ENCODE measurements at regions not wholly inside any gene's neighbourhood (a gene's known extent, or its start where the extent isn't known, plus 50 kb on each side); places are given as distances from the start of the nearest gene placed in this dataset.

DNA sequence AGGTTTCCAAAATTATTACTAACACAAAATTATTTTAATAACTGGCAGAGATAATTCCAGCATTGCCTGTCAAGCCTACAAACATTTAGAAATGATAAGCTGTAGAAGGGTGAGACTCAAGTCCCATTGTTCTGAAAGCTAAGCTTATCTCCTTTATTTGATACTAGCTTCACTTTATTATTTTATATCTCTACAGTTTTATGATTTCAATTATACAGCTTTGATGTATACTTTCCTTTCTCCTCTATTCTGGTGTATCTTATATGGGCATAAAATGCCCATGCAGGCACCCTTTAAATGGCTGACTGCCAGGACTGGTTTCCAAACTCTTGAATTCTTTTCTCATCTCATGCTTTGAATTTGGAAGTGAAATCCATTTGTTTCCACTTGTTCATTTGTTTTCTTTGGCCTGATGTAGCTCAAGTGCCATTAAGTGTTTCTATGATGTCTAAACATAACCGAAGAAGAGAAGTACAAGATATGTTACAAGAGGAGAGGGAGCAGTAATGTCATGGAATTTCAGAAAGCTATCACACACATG, 372.1 kb upstream of the ARHGEF26 start:
- no peak for TF ChIP-seq EZH2 (IDR thresholded peaks at IDR 0.05)
- no peak for TF ChIP-seq CTCF (IDR thresholded peaks at IDR 0.05)
- TF ChIP-seq EZH2phosphoT487 (IDR thresholded peaks at IDR 0.05): no peak
